WI38 (cell line): ENCODE measurements at regions not wholly inside any gene's neighbourhood (a gene's known extent, or its start where the extent isn't known, plus 50 kb on each side); places are given as distances from the start of the nearest gene placed in this dataset.

ENCODE experiments used
- H3K4me3 ChIP-seq: 2 replicates; pipeline ENCODE4 v1.5.1; 2011; ENCODE audit warnings: low read depth, mild to moderate bottlenecking, control low read depth, low read length
- TF ChIP-seq, protein P1 (sequence below): IDR thresholded peaks from 2 replicates; pipeline ENCODE4 v1.5.1; 2012; ENCODE audit warnings: low read depth, mild to moderate bottlenecking, control low read depth, low read length

DNA sequence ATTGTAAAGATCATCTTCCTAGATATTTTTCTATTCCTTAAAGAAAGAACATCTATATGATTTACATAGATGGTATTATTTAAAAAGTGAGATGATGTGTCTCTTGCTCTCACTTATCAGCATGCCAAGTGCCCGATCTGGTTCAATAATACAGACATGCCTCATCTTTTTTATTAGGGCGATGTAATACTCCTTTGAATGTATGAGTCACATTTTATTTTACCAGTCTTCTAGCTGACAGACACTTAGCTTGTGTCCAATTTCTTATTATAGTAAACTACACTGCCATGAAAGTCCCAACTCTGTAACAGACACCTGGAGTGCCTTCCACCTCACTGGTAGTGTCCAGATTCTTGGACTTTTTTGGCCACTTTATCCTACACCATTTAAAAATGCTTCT lies 586.6 kb upstream of the BTBD3 start:
- no peak overlapping the region for H3K4me3 ChIP-seq
- TF ChIP-seq, protein P1, sequence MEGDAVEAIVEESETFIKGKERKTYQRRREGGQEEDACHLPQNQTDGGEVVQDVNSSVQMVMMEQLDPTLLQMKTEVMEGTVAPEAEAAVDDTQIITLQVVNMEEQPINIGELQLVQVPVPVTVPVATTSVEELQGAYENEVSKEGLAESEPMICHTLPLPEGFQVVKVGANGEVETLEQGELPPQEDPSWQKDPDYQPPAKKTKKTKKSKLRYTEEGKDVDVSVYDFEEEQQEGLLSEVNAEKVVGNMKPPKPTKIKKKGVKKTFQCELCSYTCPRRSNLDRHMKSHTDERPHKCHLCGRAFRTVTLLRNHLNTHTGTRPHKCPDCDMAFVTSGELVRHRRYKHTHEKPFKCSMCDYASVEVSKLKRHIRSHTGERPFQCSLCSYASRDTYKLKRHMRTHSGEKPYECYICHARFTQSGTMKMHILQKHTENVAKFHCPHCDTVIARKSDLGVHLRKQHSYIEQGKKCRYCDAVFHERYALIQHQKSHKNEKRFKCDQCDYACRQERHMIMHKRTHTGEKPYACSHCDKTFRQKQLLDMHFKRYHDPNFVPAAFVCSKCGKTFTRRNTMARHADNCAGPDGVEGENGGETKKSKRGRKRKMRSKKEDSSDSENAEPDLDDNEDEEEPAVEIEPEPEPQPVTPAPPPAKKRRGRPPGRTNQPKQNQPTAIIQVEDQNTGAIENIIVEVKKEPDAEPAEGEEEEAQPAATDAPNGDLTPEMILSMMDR = no peak

DNA sequence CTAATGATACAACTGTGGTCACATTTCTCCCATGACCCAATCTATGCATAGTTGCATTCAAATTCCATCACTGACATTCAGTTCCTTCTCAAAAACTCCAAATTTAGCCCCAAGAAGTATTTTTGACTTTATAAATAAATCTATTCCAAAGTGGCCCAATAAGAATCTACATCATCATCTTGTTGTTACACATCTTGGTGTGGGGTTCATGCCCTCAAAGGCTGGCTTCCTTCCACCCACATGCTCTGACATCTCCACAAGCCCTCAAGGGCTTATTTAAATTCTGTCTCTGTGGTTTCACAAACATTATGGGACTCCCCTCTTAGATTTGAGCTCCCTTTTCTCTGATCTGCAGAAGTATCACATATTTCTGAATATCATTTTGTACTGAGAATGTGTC lies 585.3 kb upstream of the BTBD3 start:
- no peak overlapping the region for H3K4me3 ChIP-seq
- TF ChIP-seq, protein P1 = no peak

DNA sequence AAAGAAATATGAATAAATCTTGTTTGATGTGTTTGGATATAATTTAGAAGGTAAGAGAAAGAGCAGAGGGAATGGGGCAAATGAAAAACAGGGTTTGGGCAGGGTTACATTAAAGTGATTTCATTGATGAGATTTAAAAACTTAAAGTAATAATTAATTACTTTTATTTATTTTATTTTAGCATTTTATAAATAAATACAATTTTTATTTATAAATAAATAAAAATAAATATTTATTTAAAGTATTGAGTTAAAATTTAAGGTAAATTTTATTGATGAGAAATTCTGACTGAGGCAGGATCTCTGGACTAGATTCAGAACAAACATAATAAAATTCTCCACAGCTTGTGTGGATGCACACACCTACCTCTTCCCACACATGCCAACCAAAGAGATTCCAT lies 584.1 kb upstream of the BTBD3 start:
- no peak overlapping the region for H3K4me3 ChIP-seq
- TF ChIP-seq, protein P1 = no peak

DNA sequence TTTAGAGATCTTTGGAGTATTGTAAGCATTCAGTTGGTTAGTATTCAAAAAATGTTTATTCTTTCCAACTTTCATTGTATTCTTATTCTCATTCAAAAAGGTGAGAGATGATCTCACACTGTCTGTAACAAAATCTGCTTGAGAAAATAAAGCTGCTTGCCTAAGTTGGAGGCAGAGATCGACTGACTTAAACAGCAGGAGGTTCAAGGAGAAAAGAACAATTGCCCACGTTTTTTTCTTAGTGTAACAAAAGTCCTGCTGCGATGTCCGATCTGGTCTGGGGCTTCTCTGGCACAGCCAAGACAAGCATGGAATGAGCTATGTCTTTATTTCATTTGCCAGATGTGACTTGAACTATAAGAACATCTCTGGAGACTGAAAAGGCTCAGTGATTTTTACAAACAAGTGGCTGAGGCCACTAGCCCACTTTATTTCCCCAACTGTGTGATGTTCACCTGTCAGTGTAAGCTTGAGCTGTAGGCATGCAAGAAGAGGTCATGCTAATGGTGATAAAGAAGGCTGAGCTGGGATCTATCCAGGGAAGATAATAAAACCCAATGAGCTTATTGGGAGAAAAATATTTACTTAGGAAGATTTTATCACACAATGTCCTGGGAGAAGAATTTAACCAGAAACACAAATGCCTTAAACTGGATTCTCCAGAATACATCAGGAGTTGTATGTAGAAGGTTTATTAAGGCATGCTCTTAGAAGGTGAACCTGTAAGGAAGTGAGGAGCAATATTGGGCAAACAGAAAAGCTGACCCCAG lies 580.1 kb upstream of the BTBD3 start:
- TF ChIP-seq, protein P1 = no peak
- no peak overlapping the region for H3K4me3 ChIP-seq

DNA sequence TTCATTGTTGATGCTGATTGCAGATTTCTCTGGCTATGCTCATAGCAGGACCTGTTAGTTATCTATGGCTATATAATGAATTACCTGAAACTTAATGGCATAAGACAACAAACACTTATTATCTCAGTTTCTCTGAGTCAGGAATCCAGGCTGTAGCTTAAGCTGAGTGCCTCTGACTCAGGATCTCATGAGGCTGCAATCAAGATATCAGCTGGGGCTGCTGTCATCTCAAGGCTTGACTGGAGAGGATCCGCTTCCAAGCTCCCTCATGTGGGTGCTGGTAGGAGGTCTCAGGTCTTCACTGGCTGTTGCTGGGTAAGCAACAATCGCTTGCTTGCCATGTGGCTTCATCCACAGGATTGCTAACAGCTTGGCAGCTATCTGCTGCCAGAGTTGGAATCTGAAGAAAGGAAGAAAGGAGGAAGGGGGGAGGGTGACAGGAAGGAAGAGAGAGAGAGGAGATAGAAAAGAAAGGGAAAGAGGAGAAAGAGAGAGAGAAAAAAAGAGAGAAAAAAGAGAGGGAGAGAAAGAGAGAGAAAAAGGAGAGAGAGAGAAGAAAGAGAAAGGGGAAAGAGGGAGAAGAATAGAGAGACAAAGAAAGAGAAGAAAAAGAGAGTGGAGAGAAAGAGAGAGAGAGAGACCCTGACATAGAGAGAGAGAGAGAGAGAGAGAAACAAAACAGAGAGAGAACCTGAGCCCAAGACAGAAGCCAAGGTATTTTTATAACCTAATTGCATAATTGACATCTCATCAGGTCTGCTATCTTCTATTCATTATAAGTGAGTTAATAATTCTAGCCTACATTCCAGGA lies 579.0 kb upstream of the BTBD3 start:
- H3K4me3 ChIP-seq = no peak overlapping the region
- TF ChIP-seq, protein P1 = no peak

DNA sequence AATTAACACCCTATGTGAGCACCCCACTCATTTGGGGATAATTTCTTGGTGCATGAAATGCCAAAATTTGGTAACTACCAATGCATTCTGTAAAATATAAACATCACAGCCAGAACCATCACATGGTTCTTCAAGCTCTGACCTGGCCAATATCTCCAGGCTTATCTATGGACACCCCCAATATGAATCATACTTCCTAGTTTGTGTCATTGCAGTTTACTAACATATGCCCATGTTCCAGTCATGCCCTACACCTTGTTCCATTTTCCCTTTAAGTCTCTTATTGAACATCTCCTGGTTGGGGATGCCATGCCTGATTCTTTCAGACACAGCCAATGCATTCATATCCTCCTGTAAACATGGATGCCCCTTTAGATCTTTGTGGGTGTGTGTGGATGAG lies 572.8 kb upstream of the BTBD3 start:
- TF ChIP-seq, protein P1 = no peak

DNA sequence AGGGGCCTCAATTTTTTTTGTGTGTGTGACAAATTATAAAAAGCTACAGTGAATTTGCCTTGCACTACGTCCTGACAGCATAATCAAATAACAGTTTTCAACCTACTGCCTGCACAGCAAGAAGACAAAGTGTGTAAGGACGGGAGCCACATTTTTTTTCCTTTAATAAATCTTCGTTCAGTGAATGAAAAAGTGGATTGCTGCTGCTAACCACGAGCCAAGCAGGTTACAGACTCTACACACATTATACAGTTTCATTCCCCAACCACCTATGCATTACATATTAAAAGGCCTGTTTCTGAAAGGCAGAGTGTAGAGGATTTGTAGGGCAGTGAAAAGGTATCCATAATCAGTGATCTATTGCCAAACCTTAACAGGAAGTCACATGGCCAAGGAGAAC lies 570.0 kb upstream of the BTBD3 start:
- H3K4me3 ChIP-seq = no peak overlapping the region
- TF ChIP-seq, protein P1 = no peak

More for the DNA sequence above, 572.8 kb upstream of the BTBD3 start:
- no peak overlapping the region for H3K4me3 ChIP-seq
